ENCODE measurements at regions not wholly inside any gene's neighbourhood (a gene's known extent, or its start where the extent isn't known, plus 50 kb on each side); places are given as distances from the start of the nearest gene placed in this dataset.

GRCh38 chr7:66415659-66416265 is 210.6 kb downstream of the TPST1 start:
- TF ChIP-seq EZH2 (IDR thresholded peaks at IDR 0.05; ENCODE audit: borderline replicate concordance, low read depth, low read length, severe bottlenecking) (no peak), GATA2 (IDR thresholded peaks at IDR 0.05; ENCODE audit: insufficient read depth, insufficient read length, low read depth, low read length) (no peak), FOS (IDR thresholded peaks at IDR 0.05; ENCODE audit: borderline replicate concordance, insufficient read depth, low read length) (peak; percentile 57), MYC (IDR thresholded peaks at IDR 0.05; ENCODE audit: low read depth, low read length) (no peak), POLR2A (IDR thresholded peaks at IDR 0.05; ENCODE audit: low read depth, low read length) (no peak), JUN (IDR thresholded peaks at IDR 0.05; ENCODE audit: borderline replicate concordance, insufficient read depth, insufficient read length, low read depth) (peak; percentile 32)
- TF ChIP-seq, protein P1, sequence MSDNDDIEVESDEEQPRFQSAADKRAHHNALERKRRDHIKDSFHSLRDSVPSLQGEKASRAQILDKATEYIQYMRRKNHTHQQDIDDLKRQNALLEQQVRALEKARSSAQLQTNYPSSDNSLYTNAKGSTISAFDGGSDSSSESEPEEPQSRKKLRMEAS (IDR thresholded peaks at IDR 0.05; ENCODE audit: insufficient read depth, insufficient read length), result no peak
- TF ChIP-seq, protein P2, sequence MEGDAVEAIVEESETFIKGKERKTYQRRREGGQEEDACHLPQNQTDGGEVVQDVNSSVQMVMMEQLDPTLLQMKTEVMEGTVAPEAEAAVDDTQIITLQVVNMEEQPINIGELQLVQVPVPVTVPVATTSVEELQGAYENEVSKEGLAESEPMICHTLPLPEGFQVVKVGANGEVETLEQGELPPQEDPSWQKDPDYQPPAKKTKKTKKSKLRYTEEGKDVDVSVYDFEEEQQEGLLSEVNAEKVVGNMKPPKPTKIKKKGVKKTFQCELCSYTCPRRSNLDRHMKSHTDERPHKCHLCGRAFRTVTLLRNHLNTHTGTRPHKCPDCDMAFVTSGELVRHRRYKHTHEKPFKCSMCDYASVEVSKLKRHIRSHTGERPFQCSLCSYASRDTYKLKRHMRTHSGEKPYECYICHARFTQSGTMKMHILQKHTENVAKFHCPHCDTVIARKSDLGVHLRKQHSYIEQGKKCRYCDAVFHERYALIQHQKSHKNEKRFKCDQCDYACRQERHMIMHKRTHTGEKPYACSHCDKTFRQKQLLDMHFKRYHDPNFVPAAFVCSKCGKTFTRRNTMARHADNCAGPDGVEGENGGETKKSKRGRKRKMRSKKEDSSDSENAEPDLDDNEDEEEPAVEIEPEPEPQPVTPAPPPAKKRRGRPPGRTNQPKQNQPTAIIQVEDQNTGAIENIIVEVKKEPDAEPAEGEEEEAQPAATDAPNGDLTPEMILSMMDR (IDR thresholded peaks at IDR 0.05; ENCODE audit: extremely low read depth in 1 of 2, insufficient read depth in 1 of 2, low read depth in 1 of 2, low read length in 2 of 2), result no peak
- Histone ChIP-seq H3K4me2 (ENCODE audit: insufficient read depth, low read length) (no peak overlapping the region), H3K9me3 (replicated peaks; ENCODE audit: control insufficient read depth, insufficient read depth, low read length) (no peaks in the 10 kb centered on the region), H3K79me2 (ENCODE audit: control insufficient read depth, insufficient read depth, low read length) (no peaks in the 10 kb centered on the region), H3K27ac (ENCODE audit: insufficient read depth, low read depth, low read length) (no peak overlapping the region), H3K9ac (replicated peaks; ENCODE audit: extremely low read depth, insufficient read depth, low read length) (no peak overlapping the region), H3K9me1 (replicated peaks; ENCODE audit: control insufficient read depth, extremely low read depth, insufficient read depth, low read length) (no peaks in the 10 kb centered on the region), H3K36me3 (ENCODE audit: control insufficient read depth in 2 of 2, extremely low read depth in 1 of 2, insufficient read depth in 2 of 2, low read length in 2 of 2) (no peaks in the 10 kb centered on the region), H3K27me3 (ENCODE audit: control insufficient read depth in 2 of 2, insufficient read depth in 2 of 2, low read length in 2 of 2) (no peaks in the 10 kb centered on the region), H3K4me3 (replicated peaks in 1 of 3; ENCODE audit: insufficient read depth in 1 of 3, low read depth in 1 of 3, low read length in 3 of 3) (no peak overlapping the region), H4K20me1 (replicated peaks; ENCODE audit: control insufficient read depth, extremely low read depth, insufficient read depth, low read length) (no peaks in the 10 kb centered on the region), H3K4me1 (ENCODE audit: control insufficient read depth, extremely low read depth, insufficient read depth, low read length) (peaks cover 7% of the 10 kb centered on the region), H2AFZ (ENCODE audit: low read depth, low read length) (no peak overlapping the region)
- DNase-seq (ENCODE audit: low read depth, low spot score) (peak; percentile 11), FAIRE-seq (peak; percentile 74)
- intact Hi-C loops (cut with micrococcal nuclease) (no loop called here), dilution Hi-C loops (cut with MboI; ENCODE audit: extremely low pct_ligation_motif_present, low sequenced_read_pairs) (no loop called here)
- no TSS peak for BruUV-seq (replicated peaks)
- POLR2A ChIA-PET, result no interaction called here
- CTCF ChIA-PET, result interaction anchor here (1.2 kb wide), 1 partner anchor 281 kb away, joined by 3 read pairs; no protein-coding TSS in a partner anchor
